Esophagus squamous epithelium (tissue), 4 donors: ENCODE measurements at regions not wholly inside any gene's neighbourhood (a gene's known extent, or its start where the extent isn't known, plus 50 kb on each side); places are given as distances from the start of the nearest gene placed in this dataset.

Experiments
- POLR2A ChIP-seq, 4 donors: fragments of 450-650 bp; IDR thresholded peaks; one replicate each; pipeline ENCODE4 v1.6.1; 2017; ENCODE audit warnings: antibody characterized with exemption in 4 of 4, mild to moderate bottlenecking in 4 of 4, moderate library complexity in 3 of 4
- TF ChIP-seq, protein P1 (sequence below), 6 experiments: fragments of 450-650 bp in 4 of 6; fragments of 200-600 bp in 2 of 6; sonication (generic) in 2 of 6; IDR thresholded peaks; one replicate each; pipeline ENCODE4 v1.5.1; 2016 to 2019; ENCODE audit warnings: antibody characterized with exemption in 6 of 6, mild to moderate bottlenecking in 4 of 6, moderate library complexity in 4 of 6

DNA sequence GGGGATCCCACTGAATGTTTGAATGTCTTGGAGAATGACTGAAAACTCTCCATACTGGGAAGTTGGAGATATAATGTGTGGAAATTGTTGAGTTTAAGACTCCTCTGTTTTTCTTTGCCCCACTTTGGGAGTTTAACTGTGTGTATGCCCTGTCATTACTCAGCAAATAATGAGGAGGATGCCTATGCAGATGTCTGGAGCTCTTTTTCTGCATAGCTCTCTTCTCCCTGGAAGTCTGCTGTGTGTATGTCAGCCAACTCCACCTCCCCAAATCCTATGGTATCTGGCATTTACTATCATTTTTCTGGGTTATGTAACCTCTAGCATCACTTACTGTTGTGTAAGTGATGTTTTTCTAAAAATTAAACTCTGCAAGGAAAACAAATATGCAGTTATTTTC lies 122.2 kb downstream of the ANKRD7 start:
- TF ChIP-seq, protein P1, sequence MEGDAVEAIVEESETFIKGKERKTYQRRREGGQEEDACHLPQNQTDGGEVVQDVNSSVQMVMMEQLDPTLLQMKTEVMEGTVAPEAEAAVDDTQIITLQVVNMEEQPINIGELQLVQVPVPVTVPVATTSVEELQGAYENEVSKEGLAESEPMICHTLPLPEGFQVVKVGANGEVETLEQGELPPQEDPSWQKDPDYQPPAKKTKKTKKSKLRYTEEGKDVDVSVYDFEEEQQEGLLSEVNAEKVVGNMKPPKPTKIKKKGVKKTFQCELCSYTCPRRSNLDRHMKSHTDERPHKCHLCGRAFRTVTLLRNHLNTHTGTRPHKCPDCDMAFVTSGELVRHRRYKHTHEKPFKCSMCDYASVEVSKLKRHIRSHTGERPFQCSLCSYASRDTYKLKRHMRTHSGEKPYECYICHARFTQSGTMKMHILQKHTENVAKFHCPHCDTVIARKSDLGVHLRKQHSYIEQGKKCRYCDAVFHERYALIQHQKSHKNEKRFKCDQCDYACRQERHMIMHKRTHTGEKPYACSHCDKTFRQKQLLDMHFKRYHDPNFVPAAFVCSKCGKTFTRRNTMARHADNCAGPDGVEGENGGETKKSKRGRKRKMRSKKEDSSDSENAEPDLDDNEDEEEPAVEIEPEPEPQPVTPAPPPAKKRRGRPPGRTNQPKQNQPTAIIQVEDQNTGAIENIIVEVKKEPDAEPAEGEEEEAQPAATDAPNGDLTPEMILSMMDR (IDR thresholded peaks at IDR 0.05): no peak
- no peak for TF ChIP-seq POLR2A (IDR thresholded peaks at IDR 0.05)
